ENCODE measurements at regions not wholly inside any gene's neighbourhood (a gene's known extent, or its start where the extent isn't known, plus 50 kb on each side); places are given as distances from the start of the nearest gene placed in this dataset.
A peak's percentile ranks its signal among the peaks of the same experiment; 100 is the strongest.
"Not testable (repeated sequence)": the region's sequence is repeated elsewhere in the genome, so short reads cannot be mapped to it uniquely, and the experiment has no call there.

DNA sequence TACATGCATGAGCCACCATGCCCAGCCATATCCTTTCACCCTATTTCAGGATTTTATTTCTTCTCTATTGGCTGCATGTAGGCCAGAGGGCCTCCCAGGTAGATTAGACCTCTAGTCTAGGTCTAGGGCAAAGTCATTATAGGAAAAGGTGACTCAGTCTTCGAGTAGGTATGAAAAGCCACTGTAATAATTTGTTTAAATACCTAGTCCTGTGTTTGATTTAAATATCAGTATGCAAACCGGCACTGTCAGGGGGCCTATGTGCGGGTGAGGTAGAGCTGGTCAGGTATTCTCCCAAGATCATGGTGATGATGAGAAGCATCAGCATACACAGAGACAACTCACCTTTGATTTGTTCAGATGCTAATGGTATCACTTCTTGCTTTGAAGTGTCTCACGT lies 101.4 kb upstream of the UMPS start:
- no peak for DNase-seq (ENCODE audit: low read depth in 2 of 3, low spot score in 2 of 3)

DNA sequence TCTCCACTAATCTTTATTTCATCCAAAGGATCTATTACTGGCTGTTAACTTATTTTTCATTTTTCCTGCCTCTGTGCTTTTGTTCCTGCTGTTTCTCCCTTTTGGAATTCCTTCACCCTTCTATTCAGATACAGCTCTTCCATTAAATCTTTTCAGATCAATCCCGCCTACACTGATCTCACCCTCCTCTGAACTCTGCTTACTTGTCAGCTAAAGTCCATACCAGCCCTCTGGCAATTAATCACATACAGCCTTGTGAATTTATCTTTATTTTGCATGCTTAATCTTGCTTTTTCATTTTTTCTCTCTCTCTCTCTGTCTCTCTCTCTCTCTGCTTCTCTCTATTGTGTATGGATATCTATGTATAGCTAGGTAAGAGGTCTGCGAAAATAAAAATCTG lies 100.8 kb upstream of the UMPS start:
- no peak for DNase-seq (ENCODE audit: low read depth in 2 of 3, low spot score in 2 of 3)

DNA sequence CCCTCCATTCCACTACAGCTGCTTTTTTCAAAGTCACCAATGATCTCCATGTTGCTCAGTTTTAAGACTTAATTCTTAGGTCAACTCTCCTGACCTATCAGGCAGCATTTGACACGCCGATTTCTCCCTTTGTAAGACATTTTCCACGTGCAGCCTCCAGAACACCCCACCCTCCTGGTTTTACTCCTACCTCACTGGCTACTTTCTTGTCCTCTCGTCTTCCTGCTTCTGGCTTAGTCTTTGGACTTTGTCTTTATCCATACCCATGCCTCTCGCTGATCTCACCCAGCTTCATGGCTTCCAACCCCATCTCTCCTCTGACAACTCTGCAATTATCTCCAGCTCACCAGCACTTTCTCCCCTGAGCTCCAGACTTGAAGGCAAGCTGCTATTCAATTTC lies 99.3 kb upstream of the UMPS start:
- no peak for DNase-seq (ENCODE audit: low read depth in 2 of 3, low spot score in 2 of 3)

DNA sequence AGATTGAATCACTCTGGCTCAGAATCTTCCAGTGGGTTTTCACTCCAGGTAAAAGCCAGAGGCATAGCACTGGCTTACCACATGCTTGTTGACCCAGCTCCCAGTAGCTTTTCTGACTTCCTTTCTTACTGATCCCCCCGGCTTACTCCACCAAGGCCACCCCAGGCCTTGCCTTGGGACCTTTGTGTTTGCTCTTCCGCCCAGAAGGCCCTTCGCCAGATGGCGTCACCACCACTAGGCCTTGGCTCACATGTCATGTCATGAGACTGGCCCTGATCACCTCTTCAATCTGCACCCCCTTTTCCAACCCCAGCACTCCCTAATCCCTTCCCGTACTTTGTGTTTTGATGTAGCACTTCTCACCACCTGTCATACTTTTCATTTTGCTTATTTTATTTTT lies 98.5 kb upstream of the UMPS start:
- DNase-seq (ENCODE audit: low read depth in 2 of 3, low spot score in 2 of 3) = no peak

DNA sequence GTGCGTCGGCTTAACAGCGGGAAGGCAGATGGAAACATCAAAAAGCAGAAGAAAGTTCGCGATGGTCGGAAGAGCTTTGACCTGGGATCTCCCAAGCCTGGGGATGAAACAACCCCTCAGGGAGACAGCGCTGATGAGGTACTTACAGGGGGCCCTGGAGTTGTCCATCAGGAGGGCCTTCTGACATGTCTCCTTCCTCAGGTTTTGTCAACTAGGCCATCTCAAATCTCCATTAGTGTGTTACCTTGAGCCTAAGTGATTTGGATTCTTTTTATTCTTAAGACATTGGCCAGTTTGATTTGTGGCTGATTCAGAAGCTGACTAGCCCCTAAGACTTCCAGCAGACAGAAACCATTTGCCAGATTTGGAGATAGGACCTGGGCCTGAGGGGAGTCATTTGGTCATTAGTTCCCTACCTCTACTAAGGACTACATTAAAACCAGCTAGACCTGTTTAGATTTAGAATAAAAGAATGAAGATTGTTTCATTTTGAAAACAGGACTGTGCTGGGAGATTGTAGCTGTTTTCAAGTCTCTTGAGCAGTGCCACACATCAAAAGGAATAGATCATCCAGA lies 97.6 kb upstream of the UMPS start:
- DNase-seq (ENCODE audit: low read depth in 2 of 3, low spot score in 2 of 3) = no peak

DNA sequence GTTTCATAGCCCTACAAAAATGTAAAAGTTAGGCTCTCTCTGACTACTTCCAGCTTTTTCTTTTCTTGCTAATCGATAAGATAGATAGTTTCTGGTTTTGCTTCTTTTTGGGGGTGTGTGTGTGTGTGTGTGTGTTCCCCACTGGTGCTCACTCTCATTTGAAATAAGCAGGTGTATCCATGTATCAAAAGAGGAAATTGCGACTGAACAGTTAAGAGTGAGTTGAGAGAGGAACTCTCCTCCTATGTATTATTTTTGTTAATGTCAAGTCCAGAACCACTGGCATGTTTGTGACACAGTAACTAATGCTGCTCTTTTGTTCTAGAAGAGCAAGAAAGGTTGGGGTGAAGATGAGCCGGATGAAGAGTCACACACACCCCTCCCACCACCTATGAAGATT lies 96.7 kb upstream of the UMPS start:
- no peak for DNase-seq (ENCODE audit: low read depth in 2 of 3, low spot score in 2 of 3)

DNA sequence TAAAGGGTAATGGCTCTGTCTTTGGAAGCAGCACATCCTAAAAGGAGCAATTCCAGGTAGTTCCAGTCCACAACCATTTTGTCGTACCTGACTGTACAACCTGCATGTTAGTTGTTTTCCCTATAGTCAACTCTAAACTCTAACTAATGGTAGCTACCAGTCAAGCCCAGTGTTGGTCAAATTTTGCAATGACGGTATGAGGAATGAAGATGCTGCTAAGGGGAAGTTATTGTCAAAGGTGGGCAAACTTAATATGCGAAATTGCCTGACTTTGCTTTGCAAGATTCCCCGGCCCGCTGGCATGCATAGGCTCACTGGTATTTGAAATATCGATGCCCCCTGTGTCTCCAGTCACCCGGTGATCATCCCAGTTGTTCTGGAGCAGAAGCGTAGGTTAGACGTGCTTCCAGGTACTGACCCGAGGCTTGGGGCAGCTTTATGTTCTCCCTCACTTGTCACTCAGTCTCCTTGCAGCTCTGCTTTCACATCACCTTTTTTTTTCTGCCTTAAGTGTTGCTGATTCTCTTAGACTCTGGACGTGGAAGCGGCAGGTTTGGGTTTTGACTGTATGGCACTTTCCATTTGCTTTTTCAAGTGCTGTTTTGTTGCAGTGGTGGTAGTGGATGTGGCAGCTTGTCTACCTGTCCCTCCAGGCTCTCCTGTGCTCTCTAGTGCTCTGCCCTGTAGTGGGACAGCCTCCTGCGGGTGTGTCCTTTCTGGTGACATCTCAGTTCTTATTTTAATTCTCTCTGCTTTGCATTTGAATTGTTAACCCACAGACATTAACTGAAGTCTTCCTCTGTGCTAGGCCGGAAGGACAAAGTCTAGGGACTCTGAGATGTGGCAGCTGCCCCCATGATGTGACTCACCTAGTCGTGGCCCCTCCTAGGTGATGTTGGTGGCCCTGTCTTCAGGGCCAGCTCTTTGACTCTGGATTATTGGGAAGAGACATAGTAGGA lies 95.8 kb upstream of the UMPS start:
- no peak for DNase-seq (ENCODE audit: low read depth in 2 of 3, low spot score in 2 of 3)

DNA sequence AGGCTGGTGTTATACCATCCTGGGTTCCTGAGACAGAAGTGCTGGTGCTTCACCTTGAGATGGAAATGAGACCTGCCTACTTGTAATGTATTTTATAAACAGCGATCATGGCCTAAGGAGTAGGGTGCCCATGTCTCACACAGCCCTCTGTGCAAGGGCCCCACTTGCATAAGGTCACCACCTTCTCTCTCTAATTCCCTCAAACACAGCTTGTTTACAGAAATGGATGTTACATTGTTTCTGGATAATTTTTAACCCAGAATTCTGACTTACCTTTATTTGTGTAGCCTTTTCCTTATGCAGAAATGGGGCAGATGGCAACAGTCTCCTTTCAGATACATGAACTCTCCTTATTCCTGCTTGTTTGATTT lies 95.1 kb upstream of the UMPS start:
- DNase-seq (ENCODE audit: low read depth in 2 of 3, low spot score in 2 of 3) = no peak

DNA sequence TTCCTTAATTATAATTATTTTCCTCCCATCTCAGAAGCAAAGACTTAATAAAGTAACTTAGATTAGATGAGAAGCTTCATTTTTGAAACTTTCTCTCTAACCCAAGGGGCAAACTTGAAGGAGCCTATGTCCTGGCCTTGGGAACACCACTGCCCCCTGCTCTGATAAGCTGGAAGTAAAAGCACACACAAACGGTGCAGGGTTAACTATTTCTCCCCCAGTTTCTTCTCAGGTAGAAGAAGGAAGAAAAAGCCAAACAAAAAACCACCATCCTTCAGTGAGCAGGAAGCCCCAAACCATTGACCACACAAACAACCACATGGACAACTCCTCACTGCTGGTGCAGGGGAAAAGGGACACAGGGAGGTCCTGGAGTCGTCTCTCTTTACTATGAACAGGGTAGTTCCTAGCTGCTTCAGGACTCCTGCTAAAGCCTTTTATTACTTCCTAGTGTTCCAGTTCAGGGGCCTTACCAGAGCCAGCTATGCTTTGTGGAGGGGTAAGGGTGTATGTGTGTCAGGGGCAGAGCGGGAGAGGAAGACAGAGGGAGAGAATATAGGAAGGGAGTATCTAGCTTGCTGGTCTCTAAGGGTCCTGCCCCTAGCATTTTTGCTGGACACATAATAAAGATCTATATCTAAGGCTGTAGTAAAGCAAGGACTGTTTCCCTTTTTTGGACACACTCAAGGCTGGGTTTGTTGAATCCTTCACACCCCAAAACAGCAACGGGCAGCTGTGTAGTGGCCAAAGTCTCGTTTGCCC lies 94.0 kb upstream of the UMPS start:
- no peak for DNase-seq (ENCODE audit: low read depth in 2 of 3, low spot score in 2 of 3)

DNA sequence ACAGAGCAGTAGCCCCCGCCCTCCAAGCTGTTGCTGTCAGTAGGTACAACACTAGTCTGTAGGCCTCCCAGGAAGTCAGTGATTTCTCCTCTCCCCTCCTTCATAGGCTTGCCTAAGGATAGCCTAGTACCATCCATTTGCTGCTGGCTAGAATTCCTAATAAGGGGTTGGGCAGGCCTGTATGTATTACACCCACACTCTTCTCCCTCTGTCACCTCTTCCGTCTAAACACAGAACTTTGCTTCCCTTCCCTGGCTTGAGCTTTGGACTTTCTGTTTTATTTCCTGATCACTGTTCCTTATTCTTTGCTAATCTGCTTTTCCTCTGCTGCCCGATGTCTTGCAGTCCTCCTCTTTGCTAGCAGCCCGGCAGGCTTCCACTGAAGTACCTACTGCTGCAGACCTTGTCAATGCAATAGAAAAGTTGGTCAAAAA lies 93.4 kb upstream of the UMPS start:
- DNase-seq (ENCODE audit: low read depth in 2 of 3, low spot score in 2 of 3) = no peak

DNA sequence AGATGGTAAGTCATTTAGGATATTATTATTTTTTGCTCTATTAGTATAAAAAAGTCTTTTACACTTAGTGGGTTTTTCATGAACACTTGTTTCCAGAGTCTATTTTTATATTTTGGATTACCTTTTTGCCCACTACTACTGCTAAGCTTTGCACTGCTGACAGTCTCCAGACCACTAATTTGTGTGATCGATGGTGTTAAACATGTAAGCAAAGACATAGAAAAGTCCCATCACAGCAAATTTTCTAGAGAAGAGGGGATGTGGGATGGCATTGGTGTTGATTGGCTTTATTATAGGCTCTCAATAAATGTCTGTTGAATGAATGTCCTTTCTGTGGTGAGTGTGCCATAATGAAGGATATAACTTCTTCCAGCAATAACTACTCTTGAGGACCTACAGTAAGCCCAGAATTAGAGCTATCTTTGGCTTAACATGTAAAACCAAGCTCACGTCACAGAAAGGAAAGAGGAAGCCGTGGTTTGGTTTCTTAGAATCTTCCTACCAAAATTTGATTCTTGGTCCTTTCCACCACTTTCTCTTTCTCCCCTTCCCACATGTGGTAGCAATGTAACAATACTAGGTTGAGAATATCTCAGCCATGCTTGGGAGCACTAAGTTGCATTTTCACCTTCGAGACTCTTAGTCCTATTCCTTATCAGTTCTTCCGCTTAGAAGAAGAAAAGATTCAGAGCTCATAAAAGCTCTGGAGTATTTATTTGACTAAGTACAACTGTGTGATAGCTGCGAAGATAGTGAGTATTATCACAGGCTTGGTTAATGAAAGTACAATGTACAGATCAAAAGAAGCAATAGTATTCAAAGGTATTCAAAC lies 90.6 kb upstream of the UMPS start:
- no peak for DNase-seq (ENCODE audit: low read depth in 2 of 3, low spot score in 2 of 3)

DNA sequence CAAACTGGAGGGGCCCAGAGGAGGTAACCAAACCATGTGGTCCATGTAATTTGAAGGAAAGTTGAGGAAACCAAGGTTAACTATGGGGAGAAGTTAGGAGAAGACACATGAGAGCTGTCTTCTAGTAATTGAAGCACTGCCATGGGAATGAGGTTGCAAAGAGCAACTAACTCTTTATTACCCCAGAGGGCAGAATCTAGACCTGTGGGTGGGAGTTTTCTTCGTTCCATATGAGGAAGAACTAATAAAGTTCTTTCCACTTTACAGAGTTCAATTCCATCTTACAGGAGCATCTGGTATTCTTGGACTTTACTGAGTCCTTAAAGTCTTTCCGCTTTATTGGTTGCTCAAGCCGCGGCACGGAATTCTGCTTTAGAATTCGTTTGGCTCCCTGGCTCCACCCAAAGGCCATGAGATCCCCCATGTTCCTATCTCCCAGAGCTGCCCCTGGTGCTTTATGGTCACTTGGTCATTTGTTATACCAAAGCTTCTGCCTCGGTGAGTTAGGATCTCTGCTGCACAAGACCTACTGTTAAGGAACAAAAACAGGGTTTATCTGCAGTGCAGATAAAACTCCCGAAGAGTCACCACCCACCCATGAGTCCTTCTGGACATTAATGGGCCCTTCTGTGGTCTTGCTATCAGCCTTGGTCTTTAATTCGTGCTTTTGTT lies 89.5 kb upstream of the UMPS start:
- no peak for DNase-seq (ENCODE audit: low read depth in 2 of 3, low spot score in 2 of 3)

DNA sequence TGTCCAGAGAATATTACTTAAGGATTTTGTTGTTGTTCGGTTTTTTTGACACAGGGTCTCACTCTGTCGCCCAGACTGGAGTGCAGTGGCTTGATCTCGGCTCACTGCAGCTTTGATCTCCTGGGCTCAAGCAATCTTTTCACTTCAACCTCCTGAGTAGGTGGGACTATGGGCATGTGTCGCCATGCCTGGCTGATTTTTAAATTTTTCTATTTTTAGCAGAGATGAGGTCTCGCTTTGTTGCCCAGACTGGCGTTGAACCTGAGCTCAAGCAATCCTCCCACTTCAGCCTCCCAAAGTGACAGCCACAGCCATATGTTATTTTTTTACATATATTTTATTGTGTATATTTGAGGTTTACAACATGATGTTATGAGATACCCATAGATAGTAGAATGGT lies 86.8 kb upstream of the UMPS start:
- no peak for DNase-seq (ENCODE audit: low read depth in 2 of 3, low spot score in 2 of 3)

DNA sequence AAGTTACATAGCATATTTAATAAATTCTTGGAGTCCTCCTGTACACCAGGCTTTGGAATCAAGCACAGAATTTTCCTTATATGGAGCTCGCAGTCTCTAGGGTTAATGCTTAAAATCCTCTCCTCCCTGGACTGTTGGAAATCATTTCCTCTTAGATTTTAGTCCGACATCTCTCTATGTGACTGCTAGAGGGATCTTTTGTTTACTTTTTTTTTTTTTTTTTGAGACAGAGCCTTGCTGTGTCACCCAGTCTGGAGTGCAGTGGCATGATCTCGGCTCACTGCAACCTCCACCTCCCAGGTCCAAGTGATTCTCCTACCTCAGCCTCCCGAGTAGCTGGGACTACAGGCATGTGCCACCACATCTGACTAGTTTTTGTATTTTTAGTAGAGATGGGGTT lies 84.1 kb upstream of the UMPS start:
- not testable (repeated sequence) for DNase-seq (ENCODE audit: low read depth in 2 of 3, low spot score in 2 of 3)

DNA sequence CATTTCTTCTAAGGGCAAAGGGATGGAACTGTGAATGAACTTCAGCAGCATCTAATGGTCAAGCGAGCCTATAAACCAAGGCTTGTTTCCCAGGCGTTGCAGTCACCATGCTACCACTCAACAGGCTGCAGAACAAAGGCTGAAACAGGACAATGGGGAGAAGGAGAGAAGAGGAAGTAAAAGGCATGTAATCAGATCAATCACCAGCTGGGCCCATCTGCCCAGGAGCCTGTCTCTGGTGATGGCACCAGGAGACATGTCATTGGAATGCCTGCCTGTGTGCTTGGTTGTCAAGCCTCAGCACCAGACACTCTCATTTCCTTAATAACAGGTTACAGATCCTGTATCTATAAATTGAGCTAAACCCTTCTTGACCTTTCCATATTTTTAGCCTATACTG lies 81.7 kb upstream of the UMPS start:
- DNase-seq (ENCODE audit: low read depth in 2 of 3, low spot score in 2 of 3) = no peak

DNA sequence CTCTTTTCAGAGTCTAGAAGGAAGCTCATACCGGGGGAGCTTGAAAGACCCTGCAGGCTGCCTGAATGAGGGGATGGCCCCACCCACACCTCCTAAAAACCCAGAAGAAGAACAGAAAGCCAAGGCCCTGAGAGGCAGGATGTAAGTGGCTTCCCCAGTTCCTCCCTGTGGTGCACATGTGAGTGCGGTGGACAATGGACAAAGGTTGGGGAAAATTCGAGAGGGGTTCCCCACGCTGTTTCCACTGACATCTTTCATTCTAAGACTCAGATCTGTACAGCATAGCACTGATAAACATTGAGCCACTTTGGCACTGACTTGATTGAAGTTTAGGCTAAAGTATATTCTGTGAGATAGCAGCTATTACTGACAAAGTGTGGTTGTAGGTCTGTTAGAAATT lies 79.5 kb upstream of the UMPS start:
- DNase-seq (ENCODE audit: low read depth in 2 of 3, low spot score in 2 of 3) = peak in 1 of 3 experiments; percentile 36

DNA sequence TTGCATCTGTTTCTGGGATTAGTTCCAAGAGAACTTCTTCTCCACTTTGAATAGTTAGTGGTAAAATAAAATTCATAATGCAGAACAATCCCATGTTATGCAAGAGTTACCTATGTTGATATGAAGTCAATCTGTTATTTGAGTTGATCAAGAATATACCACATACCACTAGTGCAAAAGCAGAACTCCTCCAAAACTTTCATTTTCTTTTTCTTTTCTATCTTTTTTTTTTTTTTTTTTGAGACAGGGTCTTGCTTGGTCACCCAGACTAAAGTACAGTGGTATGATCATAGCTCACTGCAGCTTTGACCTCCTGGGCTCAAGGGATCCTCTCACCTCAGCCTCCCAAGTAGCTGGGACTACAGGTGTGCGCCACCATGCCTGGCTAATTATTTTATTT lies 78.8 kb upstream of the UMPS start:
- DNase-seq (ENCODE audit: low read depth in 2 of 3, low spot score in 2 of 3) = not testable (repeated sequence)

DNA sequence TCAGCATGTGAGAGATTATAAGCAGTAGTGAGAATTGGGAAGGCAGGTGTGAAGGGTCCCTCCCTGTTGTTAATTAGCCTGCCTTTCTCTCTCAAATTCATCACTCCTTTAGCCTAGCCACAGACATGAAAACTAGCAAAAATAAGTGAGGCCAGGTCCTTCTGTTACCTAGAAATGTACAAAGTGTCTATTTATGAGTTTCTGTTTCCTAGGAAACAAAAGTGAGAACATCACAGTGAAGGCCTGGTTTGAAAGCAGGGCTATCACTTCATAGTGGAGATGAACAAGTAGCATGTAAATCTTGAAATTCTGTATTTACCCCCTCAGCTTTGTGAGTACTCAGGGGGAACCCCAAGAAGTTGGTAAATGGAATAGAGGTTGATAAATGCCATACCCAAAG lies 78.2 kb upstream of the UMPS start:
- DNase-seq (ENCODE audit: low read depth in 2 of 3, low spot score in 2 of 3) = no peak

DNA sequence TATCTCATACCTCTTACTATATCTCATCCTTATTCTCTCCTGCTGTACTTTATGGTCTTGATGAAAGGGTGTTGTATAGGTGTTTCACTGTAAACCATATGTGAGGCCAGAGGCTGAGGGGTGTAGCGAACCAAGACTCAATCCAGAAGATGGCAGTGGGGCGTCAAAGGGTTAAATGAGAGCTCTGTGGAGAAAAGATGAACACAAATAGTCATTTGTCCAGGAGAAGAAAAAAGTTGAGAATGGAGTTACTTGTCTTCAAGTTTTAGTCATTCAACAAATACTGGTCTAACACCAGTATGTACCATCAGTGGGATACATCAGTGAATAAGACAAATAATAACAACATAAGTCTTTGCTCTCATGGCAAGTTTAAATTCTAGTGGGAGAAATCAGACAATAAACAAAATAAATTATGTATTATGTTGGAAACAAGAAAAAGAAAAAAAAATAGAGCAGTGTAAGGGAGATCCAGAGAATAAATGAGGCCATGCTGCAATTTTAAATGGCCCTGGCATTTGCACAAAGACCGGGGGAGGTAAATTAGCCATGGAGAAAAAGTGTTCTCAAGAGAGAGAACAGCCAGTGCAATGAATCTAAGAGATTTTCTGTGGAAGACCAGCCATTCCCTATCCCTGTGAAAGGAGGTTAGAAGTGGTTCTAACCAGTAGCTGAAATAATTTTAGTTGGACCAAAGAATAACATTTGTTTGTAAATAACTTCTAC lies 77.0 kb upstream of the UMPS start:
- no peak for DNase-seq (ENCODE audit: low read depth in 2 of 3, low spot score in 2 of 3)

Data from activated CD8-positive, alpha-beta memory T cell treated with anti-CD3 and anti-CD28 coated beads for 48 hours (primary cell).